Neural cell (in vitro differentiated cells): ENCODE measurements at regions not wholly inside any gene's neighbourhood (a gene's known extent, or its start where the extent isn't known, plus 50 kb on each side); places are given as distances from the start of the nearest gene placed in this dataset.

Source experiments
- H2AFZ ChIP-seq: fragments of 200-600, 300-800 bp; sonication (generic), shearing (Covaris generic); 2 replicates; pipeline ENCODE4 v1.6.0; 2014; ENCODE audit warnings: low read depth, mild to moderate bottlenecking, antibody characterized with exemption, low read length, moderate library complexity
- H3F3A ChIP-seq: fragments of 200-600 bp; shearing (Covaris generic); 2 replicates; pipeline ENCODE4 v1.6.1; 2016; ENCODE audit warnings: mild to moderate bottlenecking, moderate library complexity, mixed read lengths, antibody characterized with exemption, low read length; ENCODE audit not compliant: insufficient read depth, poor library complexity, severe bottlenecking
- H3K27ac ChIP-seq: fragments of 200-600, 300-800 bp; sonication (generic), shearing (Covaris generic); 2 replicates; pipeline ENCODE4 v1.5.1; 2014; ENCODE audit warnings: mild to moderate bottlenecking, low read length, moderate library complexity
- H3K27me3 ChIP-seq: fragments of 300-800, 200-600 bp; sonication (generic), shearing (Covaris generic); 2 replicates; pipeline ENCODE4 v1.6.0; 2014; ENCODE audit warnings: mild to moderate bottlenecking, low read depth, low read length, moderate library complexity; ENCODE audit not compliant: insufficient read depth
- H3K36me3 ChIP-seq: fragments of 300-800, 200-600 bp; sonication (generic), shearing (Covaris generic); 2 replicates; pipeline ENCODE4 v1.5.1; 2014; ENCODE audit warnings: mild to moderate bottlenecking, antibody characterized with exemption, low read length, moderate library complexity; ENCODE audit not compliant: insufficient read depth
- H3K4me2 ChIP-seq: fragments of 300-800, 200-600 bp; sonication (generic), shearing (Covaris generic); 2 replicates; pipeline ENCODE4 v1.6.0; 2014; ENCODE audit warnings: mild to moderate bottlenecking, low read length
- H3K4me3 ChIP-seq: fragments of 300-800, 200-600 bp; sonication (generic), shearing (Covaris generic); 2 replicates; pipeline ENCODE4 v1.5.1; 2014; ENCODE audit warnings: mild to moderate bottlenecking, low read length, moderate library complexity
- H3K79me2 ChIP-seq: fragments of 200-600 bp; shearing (Covaris generic); replicated peaks from 2 replicates; pipeline ENCODE4 v1.6.0; 2014; ENCODE audit warnings: mild to moderate bottlenecking, low read length, moderate library complexity; ENCODE audit not compliant: insufficient read depth
- H3K9ac ChIP-seq: fragments of 300-800, 200-600 bp; sonication (generic), shearing (Covaris generic); 2 replicates; pipeline ENCODE4 v1.6.1; 2016; ENCODE audit warnings: mild to moderate bottlenecking, low read length, mixed read lengths
- H3K9me2 ChIP-seq: fragments of 200-600 bp; shearing (Covaris generic); 2 replicates; pipeline ENCODE4 v1.6.1; 2016; ENCODE audit warnings: mild to moderate bottlenecking, low read length, mixed read lengths; ENCODE audit not compliant: insufficient read depth
- H3K9me3 ChIP-seq: fragments of 200-600, 300-800 bp; sonication (generic), shearing (Covaris generic); 2 replicates; pipeline ENCODE4 v1.6.1; 2016; ENCODE audit warnings: mild to moderate bottlenecking, mixed run types, low read length, moderate library complexity, mixed read lengths
- H4K20me1 ChIP-seq: fragments of 200-600 bp; shearing (Covaris generic); 2 replicates; pipeline ENCODE4 v1.6.1; 2016; ENCODE audit warnings: mild to moderate bottlenecking, mixed run types; ENCODE audit not compliant: insufficient read depth
- EP300 ChIP-seq: fragments of 450-650 bp; conservative IDR thresholded peaks from 2 replicates; pipeline ENCODE4 v1.6.1; 2014; ENCODE audit warnings: antibody characterized with exemption, mild to moderate bottlenecking, moderate library complexity; ENCODE audit not compliant: poor library complexity, severe bottlenecking
- EZH2 ChIP-seq: fragments of 200-600, 300-800 bp; shearing (Covaris generic), sonication (generic); IDR thresholded peaks from 2 replicates; pipeline ENCODE4 v1.6.1; 2014; ENCODE audit warnings: antibody characterized with exemption, low read length, borderline replicate concordance, mild to moderate bottlenecking; ENCODE audit not compliant: insufficient read depth, poor library complexity, severe bottlenecking
- MXI1 ChIP-seq: fragments of 450-650 bp; conservative IDR thresholded peaks from 2 replicates; pipeline ENCODE4 v1.6.1; 2014; ENCODE audit warnings: antibody characterized with exemption, mild to moderate bottlenecking; ENCODE audit not compliant: poor library complexity, severe bottlenecking
- POLR2AphosphoS5 ChIP-seq: IDR thresholded peaks from 2 replicates; pipeline ENCODE4 v1.6.1; 2012
- RAD21 ChIP-seq: fragments of 450-650 bp; conservative IDR thresholded peaks from 2 replicates; pipeline ENCODE4 v1.6.1; 2014; ENCODE audit warnings: antibody characterized with exemption, mild to moderate bottlenecking, moderate library complexity
- SMC3 ChIP-seq: fragments of 450-650 bp; conservative IDR thresholded peaks from 2 replicates; pipeline ENCODE4 v1.6.1; 2014; ENCODE audit warnings: antibody characterized with exemption, mild to moderate bottlenecking, moderate library complexity; ENCODE audit not compliant: poor library complexity
- TAF1 ChIP-seq: IDR thresholded peaks from 2 replicates; pipeline ENCODE4 v1.6.1; 2012; ENCODE audit warnings: low read depth
- TF ChIP-seq, protein P1 (sequence below): IDR thresholded peaks from 2 replicates; pipeline ENCODE4 v1.6.1; 2012; ENCODE audit warnings: borderline replicate concordance
- TF ChIP-seq, protein P2 (sequence below): fragments of 450-650 bp; IDR thresholded peaks from 2 replicates; pipeline ENCODE4 v1.5.1; 2014; ENCODE audit warnings: antibody characterized with exemption, mild to moderate bottlenecking, moderate library complexity; ENCODE audit not compliant: poor library complexity, severe bottlenecking

DNA sequence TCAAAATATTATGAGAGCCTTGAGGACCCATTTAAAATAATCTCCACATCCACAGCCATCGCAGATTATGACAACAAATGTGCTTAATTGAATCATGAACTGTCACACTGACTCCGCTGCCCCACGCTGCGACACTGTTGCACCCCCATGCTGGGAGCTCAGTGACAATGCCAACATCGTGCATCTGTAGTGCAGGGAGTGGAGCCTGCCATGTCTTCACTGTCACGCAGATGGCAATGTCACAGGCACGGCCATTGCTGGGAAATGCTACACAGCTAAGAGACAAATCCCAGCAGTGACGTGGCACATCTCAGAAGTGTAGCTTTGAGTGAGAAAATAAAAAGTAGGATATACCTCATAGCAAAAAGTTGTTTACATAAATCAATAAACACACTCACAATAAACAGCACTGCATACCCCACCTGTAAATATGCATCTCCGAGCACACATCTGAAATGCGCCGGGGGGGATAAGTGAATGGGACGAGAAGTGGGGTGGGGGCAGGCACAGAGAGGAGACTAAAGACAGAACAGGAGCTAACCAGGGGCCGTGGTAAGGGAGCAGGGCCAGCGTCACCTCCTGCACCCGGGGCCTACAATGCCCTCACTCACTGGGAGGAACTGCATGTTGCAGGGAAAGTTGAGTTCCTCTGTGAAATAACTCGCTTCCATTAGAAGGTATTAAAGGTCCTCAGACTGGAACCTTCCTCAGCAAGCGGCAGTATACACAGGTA is 349.9 kb downstream of the THBS2 start:
- no peaks in the 10 kb centered on the region for H3F3A ChIP-seq
- H3K4me2 ChIP-seq = no peak overlapping the region
- no peak overlapping the region for H3K4me3 ChIP-seq
- no peaks in the 10 kb centered on the region for H3K9me2 ChIP-seq
- no peaks in the 10 kb centered on the region for H4K20me1 ChIP-seq
- H3K9ac ChIP-seq = no peak overlapping the region
- TF ChIP-seq POLR2AphosphoS5 (peak; percentile 36), SMC3 (no peak)
- H2AFZ ChIP-seq = no peak overlapping the region
- H3K9me3 ChIP-seq = no peaks in the 10 kb centered on the region
- H3K27ac ChIP-seq = no peak overlapping the region
- H3K36me3 ChIP-seq = no peaks in the 10 kb centered on the region
- no peaks in the 10 kb centered on the region for H3K27me3 ChIP-seq
- H3K79me2 ChIP-seq = no peaks in the 10 kb centered on the region

DNA sequence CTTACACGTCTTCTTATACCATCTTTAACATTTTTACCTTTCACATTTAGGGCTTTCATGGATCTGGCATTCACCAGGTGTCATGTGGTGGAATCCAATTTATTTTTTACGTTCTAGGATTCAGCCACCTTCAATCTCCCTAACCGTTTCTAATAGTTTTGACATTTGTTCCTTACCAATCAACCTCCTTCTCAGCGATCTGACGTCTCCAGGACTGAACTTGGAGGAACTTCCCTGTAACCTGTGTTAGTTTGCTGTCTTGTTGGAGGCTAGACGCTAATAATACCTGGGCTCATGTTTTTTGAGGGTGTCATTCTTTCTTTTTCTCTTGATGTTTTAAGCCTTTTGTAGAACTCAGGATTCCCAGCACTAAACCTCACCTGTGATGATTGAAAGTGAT is 351.6 kb downstream of the THBS2 start:
- H3K36me3 ChIP-seq = no peaks in the 10 kb centered on the region
- no peak for TF ChIP-seq EZH2
- TF ChIP-seq, protein P1, sequence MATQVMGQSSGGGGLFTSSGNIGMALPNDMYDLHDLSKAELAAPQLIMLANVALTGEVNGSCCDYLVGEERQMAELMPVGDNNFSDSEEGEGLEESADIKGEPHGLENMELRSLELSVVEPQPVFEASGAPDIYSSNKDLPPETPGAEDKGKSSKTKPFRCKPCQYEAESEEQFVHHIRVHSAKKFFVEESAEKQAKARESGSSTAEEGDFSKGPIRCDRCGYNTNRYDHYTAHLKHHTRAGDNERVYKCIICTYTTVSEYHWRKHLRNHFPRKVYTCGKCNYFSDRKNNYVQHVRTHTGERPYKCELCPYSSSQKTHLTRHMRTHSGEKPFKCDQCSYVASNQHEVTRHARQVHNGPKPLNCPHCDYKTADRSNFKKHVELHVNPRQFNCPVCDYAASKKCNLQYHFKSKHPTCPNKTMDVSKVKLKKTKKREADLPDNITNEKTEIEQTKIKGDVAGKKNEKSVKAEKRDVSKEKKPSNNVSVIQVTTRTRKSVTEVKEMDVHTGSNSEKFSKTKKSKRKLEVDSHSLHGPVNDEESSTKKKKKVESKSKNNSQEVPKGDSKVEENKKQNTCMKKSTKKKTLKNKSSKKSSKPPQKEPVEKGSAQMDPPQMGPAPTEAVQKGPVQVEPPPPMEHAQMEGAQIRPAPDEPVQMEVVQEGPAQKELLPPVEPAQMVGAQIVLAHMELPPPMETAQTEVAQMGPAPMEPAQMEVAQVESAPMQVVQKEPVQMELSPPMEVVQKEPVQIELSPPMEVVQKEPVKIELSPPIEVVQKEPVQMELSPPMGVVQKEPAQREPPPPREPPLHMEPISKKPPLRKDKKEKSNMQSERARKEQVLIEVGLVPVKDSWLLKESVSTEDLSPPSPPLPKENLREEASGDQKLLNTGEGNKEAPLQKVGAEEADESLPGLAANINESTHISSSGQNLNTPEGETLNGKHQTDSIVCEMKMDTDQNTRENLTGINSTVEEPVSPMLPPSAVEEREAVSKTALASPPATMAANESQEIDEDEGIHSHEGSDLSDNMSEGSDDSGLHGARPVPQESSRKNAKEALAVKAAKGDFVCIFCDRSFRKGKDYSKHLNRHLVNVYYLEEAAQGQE = no peak
- no peak for TF ChIP-seq MXI1
- no peak for TF ChIP-seq RAD21
- TF ChIP-seq EP300 = no peak
- no peak for TF ChIP-seq TAF1
- TF ChIP-seq SMC3 = no peak
- TF ChIP-seq, protein P2, sequence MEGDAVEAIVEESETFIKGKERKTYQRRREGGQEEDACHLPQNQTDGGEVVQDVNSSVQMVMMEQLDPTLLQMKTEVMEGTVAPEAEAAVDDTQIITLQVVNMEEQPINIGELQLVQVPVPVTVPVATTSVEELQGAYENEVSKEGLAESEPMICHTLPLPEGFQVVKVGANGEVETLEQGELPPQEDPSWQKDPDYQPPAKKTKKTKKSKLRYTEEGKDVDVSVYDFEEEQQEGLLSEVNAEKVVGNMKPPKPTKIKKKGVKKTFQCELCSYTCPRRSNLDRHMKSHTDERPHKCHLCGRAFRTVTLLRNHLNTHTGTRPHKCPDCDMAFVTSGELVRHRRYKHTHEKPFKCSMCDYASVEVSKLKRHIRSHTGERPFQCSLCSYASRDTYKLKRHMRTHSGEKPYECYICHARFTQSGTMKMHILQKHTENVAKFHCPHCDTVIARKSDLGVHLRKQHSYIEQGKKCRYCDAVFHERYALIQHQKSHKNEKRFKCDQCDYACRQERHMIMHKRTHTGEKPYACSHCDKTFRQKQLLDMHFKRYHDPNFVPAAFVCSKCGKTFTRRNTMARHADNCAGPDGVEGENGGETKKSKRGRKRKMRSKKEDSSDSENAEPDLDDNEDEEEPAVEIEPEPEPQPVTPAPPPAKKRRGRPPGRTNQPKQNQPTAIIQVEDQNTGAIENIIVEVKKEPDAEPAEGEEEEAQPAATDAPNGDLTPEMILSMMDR = no peak
- no peak for TF ChIP-seq POLR2AphosphoS5
- H3F3A ChIP-seq = no peaks in the 10 kb centered on the region
- H3K27me3 ChIP-seq = no peaks in the 10 kb centered on the region
- no peaks in the 10 kb centered on the region for H3K79me2 ChIP-seq
- H3K9me2 ChIP-seq = no peaks in the 10 kb centered on the region
- no peak overlapping the region for H3K9ac ChIP-seq
- no peak overlapping the region for H3K4me2 ChIP-seq
- H2AFZ ChIP-seq = no peak overlapping the region
- no peaks in the 10 kb centered on the region for H4K20me1 ChIP-seq
- H3K27ac ChIP-seq = no peak overlapping the region
- H3K4me3 ChIP-seq = no peak overlapping the region
- no peaks in the 10 kb centered on the region for H3K9me3 ChIP-seq
